Activated CD4-positive, CD25-positive, alpha-beta regulatory T cell treated with anti-CD3 and anti-CD28 coated beads, Interleukin-2, amount 50 U/mL, for 24 hours (primary cell): ENCODE measurements at regions not wholly inside any gene's neighbourhood (a gene's known extent, or its start where the extent isn't known, plus 50 kb on each side); places are given as distances from the start of the nearest gene placed in this dataset.

ENCODE experiments used
- ATAC-seq, 2 donors: fragments of 150-1000 bp; cut with Tn5 transposase; one replicate each; pipeline ENCODE4 v1.10.0; 2021; ENCODE audit warnings: mild to moderate bottlenecking in 1 of 2, moderate library complexity in 1 of 2

GRCh38 chr13:85742355-85742754 lies 56.9 kb downstream of the SLITRK6 start:
- no peak for ATAC-seq

GRCh38 chr13:85741017-85741416 lies 58.2 kb downstream of the SLITRK6 start:
- ATAC-seq, result no peak

DNA sequence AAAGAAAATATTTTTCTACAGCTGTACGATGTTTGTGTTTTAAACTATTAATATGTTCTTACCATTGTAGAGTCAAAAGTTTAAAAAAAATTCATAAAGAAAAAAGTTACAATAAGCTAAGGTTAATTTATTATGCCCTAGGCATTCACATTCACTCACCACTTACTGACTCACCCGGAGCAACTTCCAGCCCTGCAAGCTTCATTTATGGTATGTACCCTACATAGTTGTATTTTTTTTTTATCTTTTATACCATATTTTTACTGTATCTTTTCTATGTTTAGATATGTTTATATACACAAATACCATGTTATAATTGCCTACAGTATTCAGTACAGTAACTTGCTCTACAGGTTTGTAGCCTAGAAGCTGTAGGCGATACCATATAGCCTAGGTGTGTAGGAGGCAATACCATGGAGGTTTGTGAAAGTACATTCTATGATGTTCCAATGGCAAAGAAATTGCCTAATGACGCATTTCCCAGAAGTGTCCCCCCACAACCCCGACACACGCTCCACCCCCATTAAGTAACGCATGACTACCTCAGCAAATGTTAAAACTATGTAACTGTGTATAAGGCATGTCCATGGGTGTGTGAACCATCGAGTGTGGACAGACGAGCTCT lies 60.4 kb downstream of the SLITRK6 start:
- ATAC-seq, result no peak

DNA sequence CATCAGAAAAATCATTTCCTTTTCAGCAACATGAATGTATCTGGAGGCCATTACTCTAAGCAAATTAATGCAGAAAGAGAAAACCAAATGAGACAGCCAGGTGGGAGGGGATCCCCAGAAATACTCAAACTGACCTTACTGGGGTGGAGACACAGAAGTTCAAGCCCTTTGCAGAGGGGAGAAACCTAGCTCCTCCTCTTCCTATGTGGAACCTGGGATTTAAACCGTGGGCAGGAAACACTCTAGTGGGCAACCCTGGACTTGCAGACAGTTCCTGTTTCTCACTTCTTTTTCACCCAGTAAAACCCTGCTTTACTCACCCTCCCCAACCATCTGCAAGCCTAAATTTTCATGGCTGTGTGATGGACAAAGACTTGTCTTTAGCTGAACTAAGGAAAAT lies 61.3 kb downstream of the SLITRK6 start:
- no peak for ATAC-seq

GRCh38 chr13:85729296-85729695 lies 69.9 kb downstream of the SLITRK6 start:
- ATAC-seq, result no peak

DNA sequence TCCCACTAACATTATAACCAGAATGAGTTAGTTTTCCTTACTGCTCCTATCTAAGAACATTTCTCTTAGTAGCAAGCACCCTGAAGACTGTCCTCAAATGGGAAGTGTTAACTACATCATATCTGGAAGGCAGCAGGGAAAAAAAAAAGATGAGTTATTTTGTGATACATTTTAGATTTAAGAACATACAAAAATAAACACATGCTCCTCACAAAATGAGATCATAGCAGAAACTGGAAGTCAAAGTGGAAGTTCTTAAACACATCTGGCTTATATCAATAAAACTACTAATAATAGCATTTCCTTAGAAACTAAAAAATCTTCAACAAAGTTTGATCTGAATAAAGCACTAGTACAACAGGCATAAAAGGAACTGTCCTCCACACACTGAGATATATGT lies 70.4 kb downstream of the SLITRK6 start:
- no peak for ATAC-seq

DNA sequence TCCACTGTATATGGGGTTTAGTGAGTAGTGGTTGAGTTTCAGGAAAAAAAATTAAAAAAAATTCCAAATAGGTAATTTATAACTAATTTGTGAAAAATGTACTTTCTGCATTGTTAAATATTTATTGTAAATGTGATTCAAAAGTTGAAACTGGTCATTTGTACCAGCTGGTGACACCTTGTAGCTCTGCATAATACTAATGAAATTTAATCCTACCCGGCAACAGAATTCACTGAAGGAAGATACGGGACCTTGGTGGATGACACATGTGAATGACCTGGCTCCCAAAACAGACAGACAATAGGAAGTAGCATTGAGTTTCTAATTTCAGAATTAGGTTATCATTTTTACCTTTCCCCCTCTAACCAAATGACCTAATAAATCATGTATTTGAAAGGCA lies 73.8 kb downstream of the SLITRK6 start:
- ATAC-seq, result no peak

GRCh38 chr13:85724546-85725432 lies 74.4 kb downstream of the SLITRK6 start:
- no peak for ATAC-seq

- no peak for ATAC-seq
These were observed 79.5 kb downstream of the SLITRK6 start for GRCh38 chr13:85719749-85720148.

DNA sequence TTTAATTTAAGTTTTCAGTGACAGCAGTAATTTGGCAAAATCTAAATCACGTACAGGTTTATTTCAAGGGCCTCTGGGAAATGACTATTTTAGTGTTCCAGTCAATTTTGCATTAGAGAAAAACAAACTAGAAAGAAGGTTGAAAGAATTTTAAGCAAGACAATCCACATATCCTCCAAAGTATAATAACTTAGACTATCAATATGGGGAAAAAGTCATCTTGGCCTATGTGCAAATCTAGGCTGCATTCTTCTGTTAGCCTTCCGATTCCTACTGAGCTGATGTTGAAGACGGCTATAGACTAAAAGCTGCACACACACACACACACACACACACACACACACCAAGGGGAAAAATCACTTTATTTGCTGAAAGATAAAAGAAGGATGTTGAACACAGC lies 81.3 kb downstream of the SLITRK6 start:
- no peak for ATAC-seq

- no peak for ATAC-seq
These were observed 88.7 kb downstream of the SLITRK6 start for GRCh38 chr13:85710545-85710944.

DNA sequence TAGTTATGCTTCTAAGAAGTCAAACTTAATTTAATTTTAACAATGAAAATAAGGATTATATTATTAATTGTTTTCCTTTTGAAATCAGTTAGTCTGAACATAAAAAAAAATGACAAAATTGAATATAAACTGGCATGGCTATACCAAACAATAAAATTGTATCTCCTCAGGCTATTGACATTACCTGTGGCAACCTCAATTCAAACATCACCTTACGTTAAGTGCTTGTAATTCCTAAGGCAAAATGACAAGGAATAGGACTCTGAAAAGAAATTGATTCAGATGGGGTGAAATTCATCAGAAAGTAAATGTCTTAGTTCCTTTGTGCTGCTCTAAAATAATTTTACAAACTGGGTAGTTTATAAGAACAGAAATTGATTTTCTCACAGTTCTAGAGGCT lies 89.5 kb downstream of the SLITRK6 start:
- ATAC-seq, result no peak

- no peak for ATAC-seq
These were observed 90.1 kb downstream of the SLITRK6 start for GRCh38 chr13:85709072-85709471.

GRCh38 chr13:85700906-85701305 lies 98.3 kb downstream of the SLITRK6 start:
- ATAC-seq, result no peak

DNA sequence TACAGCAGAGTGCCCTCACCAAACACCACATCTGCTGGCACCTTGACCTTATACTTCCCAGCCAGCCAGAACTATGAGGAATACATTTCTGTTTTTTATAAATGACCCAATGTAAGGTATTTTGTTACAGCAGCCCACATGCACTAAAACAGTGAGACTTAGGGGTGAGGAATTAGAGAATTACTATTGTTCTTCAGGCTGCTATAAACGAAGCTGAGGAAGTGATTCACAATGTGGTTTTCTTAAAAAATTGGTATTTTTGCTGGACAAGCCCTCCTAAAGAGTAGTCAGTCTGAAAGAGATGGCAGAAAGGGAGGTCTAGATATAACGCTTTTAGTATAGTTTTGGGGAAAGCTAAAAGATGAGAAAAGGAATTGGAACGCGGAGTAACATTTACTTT lies 101.0 kb downstream of the SLITRK6 start:
- ATAC-seq, result no peak

DNA sequence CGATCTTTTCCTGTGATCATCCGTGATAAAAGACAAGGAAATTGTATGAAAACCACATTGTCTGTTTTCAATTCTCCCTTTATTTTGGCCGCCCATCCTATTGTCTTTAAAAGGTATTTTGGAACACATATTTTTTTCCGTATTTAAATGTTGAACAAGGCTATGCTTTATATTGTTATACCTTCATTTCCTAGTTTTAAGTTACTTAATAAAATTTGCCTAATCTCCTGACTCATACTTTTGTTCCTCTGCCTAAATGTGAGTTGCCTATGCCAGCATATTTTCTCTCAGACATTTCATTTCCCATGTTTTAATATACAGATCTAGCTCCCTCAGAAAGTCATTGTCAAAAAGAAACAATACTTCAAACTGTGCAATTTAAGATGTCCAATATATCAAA lies 104.2 kb downstream of the SLITRK6 start:
- no peak for ATAC-seq

GRCh38 chr13:85693889-85694511 lies 105.2 kb downstream of the SLITRK6 start:
- no peak for ATAC-seq

- ATAC-seq, result no peak
These were observed 108.9 kb downstream of the SLITRK6 start for GRCh38 chr13:85690368-85690767.

GRCh38 chr13:85685436-85685835 lies 113.8 kb downstream of the SLITRK6 start:
- ATAC-seq, result no peak

- ATAC-seq, result no peak
These were observed 123.9 kb downstream of the SLITRK6 start for GRCh38 chr13:85675151-85675907.

- no peak for ATAC-seq
These were observed 127.9 kb downstream of the SLITRK6 start for GRCh38 chr13:85671336-85671735.

- no peak for ATAC-seq
These were observed 132.9 kb downstream of the SLITRK6 start for GRCh38 chr13:85666356-85666755.

DNA sequence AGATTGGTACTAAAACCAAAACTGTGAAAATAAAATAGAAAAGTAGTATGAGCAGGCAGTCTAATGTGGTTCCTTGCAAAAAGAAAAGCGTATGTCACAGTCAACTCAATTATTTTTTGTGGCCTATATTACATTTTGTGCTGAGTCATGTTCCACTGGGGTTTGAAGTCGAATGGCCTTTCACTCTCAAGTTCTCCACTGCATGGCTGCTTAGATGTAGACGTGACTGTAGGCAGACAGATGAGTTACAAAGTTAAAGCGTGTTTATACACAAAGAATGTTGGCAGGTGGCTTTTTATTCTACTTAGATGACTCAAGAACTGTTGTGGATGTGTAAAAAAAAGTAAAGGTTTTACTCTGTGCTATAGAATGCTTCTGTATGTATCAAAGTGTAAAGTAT lies 133.9 kb downstream of the SLITRK6 start:
- no peak for ATAC-seq
